Glomerular visceral epithelial cell (primary cell): ENCODE measurements at regions not wholly inside any gene's neighbourhood (a gene's known extent, or its start where the extent isn't known, plus 50 kb on each side); places are given as distances from the start of the nearest gene placed in this dataset.
A peak's percentile ranks its signal among the peaks of the same experiment; 100 is the strongest.
"Not testable (repeated sequence)": the region's sequence is repeated elsewhere in the genome, so short reads cannot be mapped to it uniquely, and the experiment has no call there.

ENCODE experiments used
- DNase-seq: peaks from one replicate; pipeline ENCODE4 v3.0.0-alpha.2; 2016; ENCODE audit errors: extremely low spot score

- DNase-seq, result no peak
Measured at GRCh38 chr10:21057989-21058388, 160.9 kb upstream of the NEBL start.

DNA sequence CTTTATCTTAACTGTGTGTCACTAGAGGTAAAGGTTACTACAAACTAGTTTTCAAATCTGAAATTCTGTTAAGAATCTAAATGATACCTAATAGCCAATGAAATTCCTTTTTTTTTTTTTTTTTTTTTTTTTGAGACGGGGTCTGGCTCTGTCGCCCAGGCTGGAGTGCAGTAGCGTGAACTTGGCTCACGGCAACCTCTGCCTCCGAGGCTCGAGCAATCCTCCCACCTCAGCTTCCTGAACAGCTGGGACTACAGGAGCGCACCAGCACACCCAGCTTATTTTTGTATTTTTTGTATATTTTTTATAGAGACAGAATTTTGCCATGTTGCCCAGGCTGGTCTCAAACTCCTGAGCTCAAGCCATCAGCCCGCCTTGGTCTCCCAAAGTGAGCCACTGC is 160.3 kb upstream of the NEBL start:
- no peak for DNase-seq

DNA sequence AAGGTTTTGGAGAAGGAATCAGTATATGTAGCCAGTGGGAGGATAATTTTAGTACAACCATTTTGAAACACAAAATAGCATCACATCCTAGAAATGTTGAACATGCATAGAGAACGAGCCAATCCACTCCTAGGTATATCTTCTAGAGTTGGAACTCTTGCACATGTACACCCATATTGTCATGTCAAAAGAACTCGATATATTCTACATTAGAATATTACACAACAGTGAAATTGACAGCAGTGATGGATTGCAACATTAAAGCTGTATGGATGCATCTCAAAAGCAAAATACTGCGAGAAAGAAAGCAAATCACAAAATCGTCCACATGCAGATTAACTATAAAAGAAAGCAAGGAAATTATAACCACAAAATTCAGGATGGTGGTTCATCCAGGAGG is 159.3 kb upstream of the NEBL start:
- DNase-seq, result no peak

- no peak for DNase-seq
Measured at GRCh38 chr10:21055339-21056135, 158.4 kb upstream of the NEBL start.

- DNase-seq, result no peak
Measured at GRCh38 chr10:21053953-21054690, 157.0 kb upstream of the NEBL start.

GRCh38 chr10:21052709-21053104 is 155.6 kb upstream of the NEBL start:
- DNase-seq, result no peak

DNA sequence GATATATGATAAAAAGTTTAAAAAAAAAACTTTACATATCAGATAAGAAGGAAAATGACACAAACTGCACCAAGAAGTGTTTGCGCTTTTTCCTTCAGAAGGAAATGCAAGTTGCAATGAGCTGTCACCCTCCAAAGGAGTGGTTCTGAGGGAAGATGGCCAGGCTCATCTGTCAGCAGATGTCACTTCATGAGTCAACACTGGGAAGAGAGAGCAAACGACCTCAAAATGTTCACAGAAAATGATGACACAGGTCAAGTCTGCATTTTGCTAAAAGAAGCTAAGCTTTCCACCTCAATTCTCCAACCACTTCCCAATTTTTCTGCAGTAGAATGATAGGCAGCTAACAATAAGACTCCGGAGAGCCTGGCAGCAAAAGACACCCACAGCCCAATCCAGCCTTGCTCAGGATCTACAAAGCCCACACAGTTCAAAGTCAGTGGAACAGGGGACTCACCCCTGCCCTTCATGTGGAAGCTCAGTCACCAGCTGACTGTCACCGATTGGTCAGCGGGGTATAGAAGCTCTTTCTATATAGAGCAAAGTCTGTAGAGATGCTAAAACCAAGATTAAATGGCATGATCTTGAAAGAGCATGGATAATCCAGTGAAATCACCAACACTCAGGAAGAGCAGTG is 155.1 kb upstream of the NEBL start:
- no peak for DNase-seq

GRCh38 chr10:21049482-21049881 is 152.4 kb upstream of the NEBL start:
- DNase-seq, result no peak

GRCh38 chr10:21048068-21048467 is 151.0 kb upstream of the NEBL start:
- DNase-seq, result no peak

GRCh38 chr10:21047511-21047910 is 150.4 kb upstream of the NEBL start:
- DNase-seq, result no peak

GRCh38 chr10:21047096-21047495 is 150.0 kb upstream of the NEBL start:
- no peak for DNase-seq

GRCh38 chr10:21043044-21043443 is 145.9 kb upstream of the NEBL start:
- DNase-seq, result no peak

- no peak for DNase-seq
Measured at GRCh38 chr10:21042536-21042935, 145.4 kb upstream of the NEBL start.

- no peak for DNase-seq
Measured at GRCh38 chr10:21041763-21042458, 144.8 kb upstream of the NEBL start.

GRCh38 chr10:21039721-21040120 is 142.6 kb upstream of the NEBL start:
- no peak for DNase-seq

GRCh38 chr10:21036757-21037156 is 139.6 kb upstream of the NEBL start:
- DNase-seq, result no peak

- not testable (repeated sequence) for DNase-seq
Measured at GRCh38 chr10:21034770-21035169, 137.7 kb upstream of the NEBL start.

- DNase-seq, result no peak
Measured at GRCh38 chr10:21034241-21034640, 137.1 kb upstream of the NEBL start.

DNA sequence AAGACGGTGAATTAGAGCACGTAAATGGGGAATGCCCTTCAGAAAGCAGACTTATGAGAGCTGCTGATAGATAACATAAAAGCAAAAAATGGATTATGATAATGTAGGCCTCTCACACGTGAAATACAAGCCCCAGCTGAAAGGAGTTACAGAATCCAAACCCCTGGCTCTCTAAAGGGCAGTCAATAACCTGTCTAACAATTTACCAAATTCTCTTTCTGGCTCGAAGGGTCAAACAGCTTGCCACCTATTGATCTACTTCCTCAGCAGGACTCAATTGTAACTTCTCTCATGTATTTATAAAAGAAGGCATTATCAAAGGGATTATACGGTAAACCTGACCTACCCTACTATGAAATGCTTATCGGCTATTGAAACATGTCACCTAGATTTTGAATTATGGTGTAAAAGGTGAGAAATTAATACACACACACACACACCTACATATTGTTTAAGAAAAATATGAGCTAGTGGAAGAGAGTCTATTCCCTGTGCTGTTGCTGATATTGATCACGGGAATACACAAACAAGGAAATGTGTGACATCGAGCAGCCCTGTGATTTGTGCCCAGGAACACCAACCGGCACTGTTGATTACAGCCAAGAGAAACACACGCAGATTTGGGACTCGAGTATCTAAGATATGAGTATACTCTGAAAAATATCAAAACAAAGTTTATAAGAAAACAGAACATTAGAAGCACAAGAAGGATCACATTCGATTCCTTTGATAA is 135.6 kb upstream of the NEBL start:
- no peak for DNase-seq

DNA sequence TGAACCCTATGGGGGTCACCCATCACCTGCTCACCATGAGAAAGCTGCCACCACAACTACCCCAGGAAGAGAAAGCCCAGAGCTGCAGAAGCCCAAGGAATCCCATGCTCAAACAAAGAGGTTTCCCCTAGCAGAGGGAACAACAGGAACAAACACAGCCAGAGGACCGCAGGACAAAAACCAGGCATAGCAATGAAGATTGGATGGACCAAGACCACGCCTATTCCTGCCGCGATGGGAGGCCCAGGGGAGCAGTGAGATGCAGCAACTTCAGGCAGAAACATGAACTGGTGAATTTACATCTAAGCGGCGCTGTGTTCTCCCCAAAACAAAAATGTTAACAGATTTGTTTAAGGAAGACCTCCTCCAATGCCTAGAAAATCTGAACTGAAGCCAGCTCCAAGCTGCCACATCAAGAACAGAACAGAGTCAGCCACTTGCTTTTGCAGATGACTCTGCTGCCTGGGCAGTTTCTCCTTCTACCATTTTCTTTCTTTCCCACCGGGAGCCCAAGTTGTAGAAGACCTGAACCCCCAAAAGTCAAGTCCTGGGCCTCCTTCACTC is 134.2 kb upstream of the NEBL start:
- DNase-seq, result no peak

DNA sequence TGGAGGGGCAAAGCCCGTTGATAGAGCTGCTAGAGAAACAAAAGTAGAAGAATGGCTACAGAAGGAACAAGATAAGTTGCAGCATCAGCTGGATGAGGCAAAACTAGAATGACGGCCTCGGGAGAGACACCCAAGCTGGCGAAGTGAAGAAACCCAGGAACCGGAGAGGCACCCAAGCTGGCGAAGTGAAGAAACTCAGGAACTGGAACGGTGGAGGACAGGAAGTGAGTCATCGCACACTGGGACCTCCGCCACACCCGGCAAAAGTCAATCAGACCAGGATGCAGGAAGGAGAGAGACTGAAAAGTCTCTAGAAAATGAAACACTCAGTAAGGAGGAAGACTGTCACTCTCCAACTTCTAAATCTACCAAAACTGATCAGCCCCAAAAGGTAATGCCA is 133.0 kb upstream of the NEBL start:
- peak; percentile 10 for DNase-seq
